ENCODE measurements at regions not wholly inside any gene's neighbourhood (a gene's known extent, or its start where the extent isn't known, plus 50 kb on each side); places are given as distances from the start of the nearest gene placed in this dataset.
"Not testable (repeated sequence)": the region's sequence is repeated elsewhere in the genome, so short reads cannot be mapped to it uniquely, and the experiment has no call there.

DNA sequence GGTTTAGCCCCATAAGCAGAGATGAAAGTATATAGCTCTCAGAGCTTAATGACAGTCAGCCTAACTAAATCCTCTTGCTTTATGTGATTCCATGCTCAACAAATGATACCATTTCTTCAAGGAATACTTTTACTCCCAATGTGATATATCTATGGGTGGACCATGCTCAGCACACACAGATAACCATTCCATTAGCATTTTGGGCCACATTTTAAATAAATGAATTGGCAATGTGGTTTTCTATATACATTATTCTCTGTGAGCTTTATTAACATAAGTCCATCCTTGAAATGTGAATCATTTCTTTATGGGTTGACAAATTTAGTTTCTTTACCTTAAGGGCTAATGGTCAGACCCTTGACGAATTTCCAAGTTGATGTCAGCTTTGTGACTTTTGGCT, 329.3 kb upstream of the CITED2 start:
- Histone ChIP-seq H3K27me3 (ENCODE audit: insufficient read depth, low read length) (no peaks in the 10 kb centered on the region), H3K36me3 (ENCODE audit: insufficient read depth, low read length) (no peaks in the 10 kb centered on the region)

DNA sequence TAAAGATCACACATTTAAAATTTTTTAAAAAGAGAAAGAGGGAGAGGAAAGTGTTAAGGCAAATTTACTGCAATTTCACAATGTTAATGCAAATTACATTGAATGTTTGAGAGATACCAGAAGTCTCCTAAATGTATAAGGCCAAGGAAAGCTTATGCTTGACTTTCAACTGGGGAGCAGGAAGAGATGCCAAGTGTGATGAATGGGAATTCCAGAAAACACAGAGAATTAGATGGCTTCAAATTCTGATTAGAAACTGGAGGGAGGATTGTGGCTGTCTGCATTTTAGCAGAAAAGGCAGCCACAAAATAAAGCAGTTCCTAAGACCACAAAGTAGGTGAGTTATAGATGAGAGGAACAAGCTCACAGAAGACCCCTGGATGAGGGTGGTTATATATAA, 328.3 kb upstream of the CITED2 start:
- Histone ChIP-seq H3K4me1 (ENCODE audit: insufficient read depth, low read length) (no peaks in the 10 kb centered on the region), H3K36me3 (ENCODE audit: insufficient read depth, low read length) (no peaks in the 10 kb centered on the region), H3K9ac (ENCODE audit: low read depth, low read length) (no peak overlapping the region), H3K27me3 (ENCODE audit: insufficient read depth, low read length) (no peaks in the 10 kb centered on the region), H3K27ac (ENCODE audit: low read depth, low read length) (no peak overlapping the region), H3K9me3 (ENCODE audit: insufficient read depth, low read depth, low read length) (no peaks in the 10 kb centered on the region), H3K4me3 (ENCODE audit: low read length) (no peak overlapping the region)

More for the DNA sequence above, 329.3 kb upstream of the CITED2 start:
- Histone ChIP-seq H3K4me3 (ENCODE audit: low read length) (no peak overlapping the region), H3K9me3 (ENCODE audit: insufficient read depth, low read depth, low read length) (no peaks in the 10 kb centered on the region), H3K4me1 (ENCODE audit: insufficient read depth, low read length) (no peaks in the 10 kb centered on the region), H3K9ac (ENCODE audit: low read depth, low read length) (no peak overlapping the region), H3K27ac (ENCODE audit: low read depth, low read length) (no peak overlapping the region)
- WGBS = 93% methylated on average over 1 of the region's 1 CpG

DNA sequence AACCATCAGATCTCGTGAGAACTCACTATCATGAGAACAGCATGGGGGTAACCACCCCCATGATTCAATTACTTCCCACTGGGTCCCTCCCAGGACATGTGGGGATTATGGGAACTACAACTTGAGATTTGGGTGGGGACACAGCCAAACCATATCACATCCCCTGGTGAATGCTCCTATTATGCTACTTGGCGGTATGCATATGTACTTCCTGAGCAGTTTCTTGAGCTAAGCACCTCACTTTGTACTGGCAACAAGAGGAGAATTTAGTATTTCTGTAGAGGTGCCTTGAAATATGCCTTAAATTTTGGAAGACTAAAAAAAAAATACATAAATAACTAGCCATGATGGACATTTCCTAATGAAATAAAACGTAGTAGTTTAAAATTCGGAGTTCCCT, 327.2 kb upstream of the CITED2 start:
- Histone ChIP-seq H3K4me3 (ENCODE audit: low read length) (no peak overlapping the region), H3K27me3 (ENCODE audit: insufficient read depth, low read length) (no peaks in the 10 kb centered on the region), H3K9ac (ENCODE audit: low read depth, low read length) (no peak overlapping the region), H3K4me1 (ENCODE audit: insufficient read depth, low read length) (no peaks in the 10 kb centered on the region), H3K9me3 (ENCODE audit: insufficient read depth, low read depth, low read length) (no peaks in the 10 kb centered on the region), H3K27ac (ENCODE audit: low read depth, low read length) (no peak overlapping the region), H3K36me3 (ENCODE audit: insufficient read depth, low read length) (no peaks in the 10 kb centered on the region)
- 95% methylated on average over 1 of the region's 4 CpGs for WGBS

DNA sequence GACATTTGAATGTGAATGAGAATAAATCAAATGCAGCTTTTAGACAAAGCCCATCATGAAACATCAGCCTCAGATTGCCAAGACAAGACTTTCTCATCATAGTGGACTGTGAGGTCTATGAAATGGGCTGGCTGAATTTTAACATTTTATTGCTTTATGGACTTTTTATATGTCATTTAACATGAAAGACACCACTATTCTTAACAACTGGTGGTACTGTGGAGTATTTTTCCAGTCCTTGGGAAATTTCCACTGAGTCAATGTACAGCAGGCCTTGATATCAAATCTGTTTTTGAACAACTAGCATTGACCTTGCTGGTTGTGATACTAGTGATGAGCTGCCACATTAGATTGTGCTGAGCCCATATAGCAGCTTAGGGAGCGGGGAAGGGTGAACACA, 326.6 kb upstream of the CITED2 start:
- H3K4me1 ChIP-seq (ENCODE audit: insufficient read depth, low read length) = no peaks in the 10 kb centered on the region
- WGBS = 100% methylated on average over 1 of the region's 1 CpG
- no peak overlapping the region for H3K27ac ChIP-seq (ENCODE audit: low read depth, low read length)
- H3K9me3 ChIP-seq (ENCODE audit: insufficient read depth, low read depth, low read length) = no peaks in the 10 kb centered on the region
- no peak overlapping the region for H3K9ac ChIP-seq (ENCODE audit: low read depth, low read length)
- no peaks in the 10 kb centered on the region for H3K27me3 ChIP-seq (ENCODE audit: insufficient read depth, low read length)
- no peaks in the 10 kb centered on the region for H3K36me3 ChIP-seq (ENCODE audit: insufficient read depth, low read length)
- no peak overlapping the region for H3K4me3 ChIP-seq (ENCODE audit: low read length)

DNA sequence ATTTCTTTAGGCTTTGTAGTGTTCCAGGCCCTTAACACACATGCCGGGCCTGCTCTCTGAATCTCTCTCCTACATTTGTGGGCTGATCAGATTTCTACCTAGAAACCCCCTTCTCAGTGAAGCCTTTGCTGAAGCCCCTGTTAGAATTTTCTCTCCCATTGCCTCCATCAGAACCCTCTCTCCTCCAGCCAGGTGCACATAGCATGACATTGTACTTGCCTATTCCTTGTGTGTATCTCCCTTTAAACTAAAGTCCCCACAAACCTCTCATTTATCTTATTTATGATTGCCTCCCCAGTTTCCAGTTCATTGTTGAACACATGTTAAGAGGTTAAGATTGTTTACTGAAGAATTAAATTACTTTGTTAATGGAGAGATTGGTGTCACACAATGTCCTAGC, 325.5 kb upstream of the CITED2 start:
- H3K9me3 ChIP-seq (ENCODE audit: insufficient read depth, low read depth, low read length) = no peaks in the 10 kb centered on the region
- H3K4me1 ChIP-seq (ENCODE audit: insufficient read depth, low read length) = no peaks in the 10 kb centered on the region
- H3K4me3 ChIP-seq (ENCODE audit: low read length) = no peak overlapping the region
- H3K27me3 ChIP-seq (ENCODE audit: insufficient read depth, low read length) = no peaks in the 10 kb centered on the region
- no peak overlapping the region for H3K27ac ChIP-seq (ENCODE audit: low read depth, low read length)
- no peak overlapping the region for H3K9ac ChIP-seq (ENCODE audit: low read depth, low read length)
- no peaks in the 10 kb centered on the region for H3K36me3 ChIP-seq (ENCODE audit: insufficient read depth, low read length)
- 97% methylated on average over 1 of the region's 1 CpG for WGBS

DNA sequence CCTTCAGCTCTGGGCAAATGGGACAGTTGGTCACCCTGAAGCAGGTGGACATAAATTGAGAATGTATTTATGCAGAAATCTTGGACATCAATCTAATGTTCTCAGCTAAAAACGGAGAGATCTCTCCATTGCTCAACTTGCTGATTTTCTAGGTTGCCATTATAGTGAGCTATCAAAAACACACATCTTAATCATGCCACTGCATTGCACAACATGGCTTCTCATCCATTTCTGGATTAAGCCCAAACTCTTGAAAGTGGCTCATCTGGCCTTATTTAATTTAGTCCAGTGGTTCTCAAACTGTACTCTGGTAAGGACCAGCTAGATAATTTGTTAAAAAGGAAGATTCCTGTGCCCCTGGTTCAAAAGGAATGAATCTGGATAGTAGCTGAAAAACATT, 324.9 kb upstream of the CITED2 start:
- H3K9me3 ChIP-seq (ENCODE audit: insufficient read depth, low read depth, low read length) = no peaks in the 10 kb centered on the region
- H3K27ac ChIP-seq (ENCODE audit: low read depth, low read length) = no peak overlapping the region
- no peak overlapping the region for H3K9ac ChIP-seq (ENCODE audit: low read depth, low read length)
- H3K27me3 ChIP-seq (ENCODE audit: insufficient read depth, low read length) = no peaks in the 10 kb centered on the region
- H3K36me3 ChIP-seq (ENCODE audit: insufficient read depth, low read length) = no peaks in the 10 kb centered on the region
- H3K4me3 ChIP-seq (ENCODE audit: low read length) = no peak overlapping the region
- WGBS = 94% methylated on average over 1 of the region's 1 CpG
- H3K4me1 ChIP-seq (ENCODE audit: insufficient read depth, low read length) = no peaks in the 10 kb centered on the region

DNA sequence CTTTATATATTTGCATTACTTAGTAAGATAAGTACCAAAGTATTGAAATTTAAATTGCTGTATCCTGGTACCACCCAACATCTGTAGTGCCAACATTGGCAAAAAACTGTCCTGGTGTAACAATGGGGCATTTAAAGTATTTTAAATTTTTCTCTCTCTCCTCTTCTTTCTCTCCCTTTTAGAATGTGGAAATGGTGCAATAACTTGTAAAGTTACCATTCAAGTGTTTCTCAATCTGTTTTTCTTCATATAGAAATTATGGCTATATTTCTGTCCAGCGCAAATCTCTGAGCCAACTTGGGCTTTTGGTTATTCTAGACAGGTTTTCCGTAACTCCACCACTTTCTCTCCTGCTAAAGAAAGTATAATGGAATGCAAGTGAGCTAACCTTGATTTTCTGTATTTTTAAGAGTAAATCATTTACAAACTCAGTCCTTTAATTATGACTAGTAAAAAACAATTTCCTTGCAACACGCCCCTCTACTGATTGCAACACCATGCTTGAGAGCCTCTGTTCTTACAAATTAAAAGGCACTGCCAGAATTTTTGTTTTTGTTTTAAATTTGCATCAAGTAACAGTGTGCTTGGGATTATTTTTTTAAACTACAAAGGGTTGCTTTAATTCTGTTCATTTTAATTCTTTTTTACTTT, 324.2 kb upstream of the CITED2 start:
- 92% methylated on average over 3 of the region's 3 CpGs for WGBS
- H3K27ac ChIP-seq (ENCODE audit: low read depth, low read length) = no peak overlapping the region

DNA sequence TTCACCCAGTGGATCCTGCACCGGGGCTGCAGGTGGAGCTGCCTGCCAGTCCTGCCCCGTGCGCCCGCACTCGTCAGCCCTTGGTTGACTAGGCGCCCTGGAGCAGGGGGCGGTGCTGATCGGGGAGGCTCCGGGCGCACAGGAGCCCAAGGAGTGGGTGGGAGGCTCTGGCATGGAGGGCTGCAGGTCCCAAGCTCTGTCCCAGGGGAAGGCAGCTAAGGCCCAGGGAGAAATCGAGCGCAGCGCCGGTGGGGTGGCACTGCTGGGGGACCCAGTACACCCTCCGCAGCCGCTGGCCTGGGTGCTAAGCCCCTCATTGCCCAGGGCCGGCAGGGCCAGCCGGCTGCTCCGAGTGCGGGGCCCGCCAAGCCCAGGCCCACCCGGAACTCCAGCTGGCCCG, 323.4 kb upstream of the CITED2 start:
- not testable (repeated sequence) for H3K9ac ChIP-seq (ENCODE audit: low read depth, low read length); H3K9me3 ChIP-seq (ENCODE audit: insufficient read depth, low read depth, low read length); H3K36me3 ChIP-seq (ENCODE audit: insufficient read depth, low read length); H3K4me3 ChIP-seq (ENCODE audit: low read length); H3K27ac ChIP-seq (ENCODE audit: low read depth, low read length); H3K4me1 ChIP-seq (ENCODE audit: insufficient read depth, low read length); H3K27me3 ChIP-seq (ENCODE audit: insufficient read depth, low read length)
- WGBS = 96% methylated on average over 23 of the region's 23 CpGs

More for the DNA sequence above, 324.2 kb upstream of the CITED2 start:
- Histone ChIP-seq H3K4me1 (ENCODE audit: insufficient read depth, low read length) (no peaks in the 10 kb centered on the region), H3K4me3 (ENCODE audit: low read length) (no peak overlapping the region), H3K9me3 (ENCODE audit: insufficient read depth, low read depth, low read length) (no peaks in the 10 kb centered on the region), H3K27me3 (ENCODE audit: insufficient read depth, low read length) (no peaks in the 10 kb centered on the region), H3K36me3 (ENCODE audit: insufficient read depth, low read length) (no peaks in the 10 kb centered on the region), H3K9ac (ENCODE audit: low read depth, low read length) (no peak overlapping the region)

DNA sequence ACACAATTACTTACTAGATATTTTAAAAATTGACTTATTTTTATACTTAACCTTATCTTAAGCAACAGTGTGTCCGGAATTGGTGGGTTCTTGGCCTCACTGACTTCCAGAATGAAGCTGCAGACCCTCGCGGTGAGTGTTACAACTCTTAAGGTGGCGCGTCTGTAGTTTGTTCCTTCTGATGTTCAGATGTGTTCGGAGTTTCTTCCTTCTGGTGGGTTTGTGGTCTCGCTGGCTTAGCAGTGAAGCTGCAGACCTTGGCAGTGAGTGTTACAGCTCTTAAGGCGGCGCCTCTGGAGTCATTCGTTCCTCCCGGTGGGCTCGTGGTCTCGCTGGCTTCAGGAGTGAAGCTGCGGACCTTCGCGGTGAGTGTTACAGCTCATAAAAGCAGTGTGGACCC, 322.5 kb upstream of the CITED2 start:
- WGBS = 95% methylated on average over 16 of the region's 16 CpGs
- not testable (repeated sequence) for H3K9ac ChIP-seq (ENCODE audit: low read depth, low read length); H3K4me1 ChIP-seq (ENCODE audit: insufficient read depth, low read length); H3K9me3 ChIP-seq (ENCODE audit: insufficient read depth, low read depth, low read length); H3K27ac ChIP-seq (ENCODE audit: low read depth, low read length); H3K27me3 ChIP-seq (ENCODE audit: insufficient read depth, low read length); H3K4me3 ChIP-seq (ENCODE audit: low read length); H3K36me3 ChIP-seq (ENCODE audit: insufficient read depth, low read length)

DNA sequence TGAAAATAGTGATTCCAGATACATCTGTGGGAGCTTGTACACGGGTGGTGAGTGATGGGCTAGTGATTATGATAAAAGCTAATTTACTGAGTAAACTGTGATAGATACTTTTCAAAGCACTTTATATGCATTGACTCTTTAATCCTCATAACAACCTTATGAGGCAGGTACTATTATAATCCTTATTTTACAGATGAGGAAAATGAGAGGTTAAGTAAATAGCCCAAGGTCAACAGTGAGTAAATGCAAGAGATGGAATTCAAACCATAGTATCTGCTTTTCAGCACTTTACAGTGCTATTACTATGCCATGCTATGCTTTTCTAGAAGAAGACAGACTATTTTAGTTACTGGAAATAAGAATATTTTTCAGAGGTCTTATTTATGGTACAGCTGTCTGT, 320.9 kb upstream of the CITED2 start:
- Histone ChIP-seq H3K27me3 (ENCODE audit: insufficient read depth, low read length) (no peaks in the 10 kb centered on the region), H3K4me1 (ENCODE audit: insufficient read depth, low read length) (no peaks in the 10 kb centered on the region), H3K27ac (ENCODE audit: low read depth, low read length) (no peak overlapping the region), H3K36me3 (ENCODE audit: insufficient read depth, low read length) (no peaks in the 10 kb centered on the region), H3K4me3 (ENCODE audit: low read length) (no peak overlapping the region), H3K9ac (ENCODE audit: low read depth, low read length) (no peak overlapping the region), H3K9me3 (ENCODE audit: insufficient read depth, low read depth, low read length) (no peaks in the 10 kb centered on the region)
- WGBS = 92% methylated on average over 1 of the region's 1 CpG

DNA sequence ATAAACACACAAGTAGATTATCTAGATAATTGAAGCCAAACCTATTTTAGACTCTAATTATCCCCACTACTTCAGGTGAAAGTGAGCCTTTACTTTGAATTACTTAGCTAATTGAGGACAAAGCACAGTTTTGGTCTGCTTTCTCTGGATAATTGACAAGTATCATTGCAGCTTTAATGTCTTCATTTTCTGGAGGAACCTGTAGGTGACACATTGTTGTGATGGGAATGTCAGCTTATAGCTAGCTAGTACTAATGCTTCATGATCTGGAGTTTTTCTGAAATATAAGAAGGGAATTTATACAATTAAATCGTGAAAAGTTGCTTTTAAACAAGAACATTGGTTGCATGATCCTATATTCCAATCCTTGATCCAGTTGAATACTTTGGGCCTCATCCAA, 319.3 kb upstream of the CITED2 start:
- Histone ChIP-seq H3K9ac (ENCODE audit: low read depth, low read length) (no peak overlapping the region), H3K27ac (ENCODE audit: low read depth, low read length) (no peak overlapping the region), H3K36me3 (ENCODE audit: insufficient read depth, low read length) (no peaks in the 10 kb centered on the region), H3K4me1 (ENCODE audit: insufficient read depth, low read length) (no peaks in the 10 kb centered on the region), H3K4me3 (ENCODE audit: low read length) (no peak overlapping the region), H3K27me3 (ENCODE audit: insufficient read depth, low read length) (no peaks in the 10 kb centered on the region), H3K9me3 (ENCODE audit: insufficient read depth, low read depth, low read length) (no peaks in the 10 kb centered on the region)
- 84% methylated on average over 1 of the region's 1 CpG for WGBS

DNA sequence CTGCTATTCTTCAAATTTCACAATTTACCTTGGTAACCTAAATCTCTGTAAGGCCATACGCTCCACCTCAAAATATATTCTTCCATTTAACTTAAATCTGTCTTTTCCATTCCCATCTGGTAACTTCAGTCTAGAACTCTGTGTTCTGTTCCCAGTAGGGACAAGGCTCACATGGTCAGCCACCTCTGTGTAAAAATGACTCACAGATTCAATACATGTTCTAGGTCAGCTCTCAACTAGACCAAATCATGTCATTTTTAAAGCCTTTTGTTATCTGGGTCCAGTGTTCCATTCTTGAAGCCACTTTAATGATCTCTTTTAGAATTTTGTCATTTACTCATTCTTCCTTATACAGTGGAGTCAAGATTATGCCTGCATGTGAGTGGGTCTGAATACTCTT, 315.6 kb upstream of the CITED2 start:
- no peak overlapping the region for H3K4me3 ChIP-seq (ENCODE audit: low read length)
- no peak overlapping the region for H3K27ac ChIP-seq (ENCODE audit: low read depth, low read length)
- no peaks in the 10 kb centered on the region for H3K9me3 ChIP-seq (ENCODE audit: insufficient read depth, low read depth, low read length)
- no peak overlapping the region for H3K9ac ChIP-seq (ENCODE audit: low read depth, low read length)
- 95% methylated on average over 1 of the region's 1 CpG for WGBS
- H3K4me1 ChIP-seq (ENCODE audit: insufficient read depth, low read length) = no peaks in the 10 kb centered on the region
- no peaks in the 10 kb centered on the region for H3K36me3 ChIP-seq (ENCODE audit: insufficient read depth, low read length)
- H3K27me3 ChIP-seq (ENCODE audit: insufficient read depth, low read length) = no peaks in the 10 kb centered on the region
